H9 (cell line): ENCODE measurements at regions not wholly inside any gene's neighbourhood (a gene's known extent, or its start where the extent isn't known, plus 50 kb on each side); places are given as distances from the start of the nearest gene placed in this dataset.

Source experiments
- DNase-seq: peaks from one replicate; pipeline ENCODE4 v3.0.0-alpha.2; 2017
- H2AFZ ChIP-seq: one replicate; pipeline ENCODE4 v1.6.1; 2013; ENCODE audit warnings: mild to moderate bottlenecking, low read length, control low read depth, moderate library complexity
- H2AK5ac ChIP-seq: 2 replicates; pipeline ENCODE4 v1.6.1; 2013; ENCODE audit warnings: low read length, control low read depth, mixed read lengths; ENCODE audit not compliant: insufficient read length
- H2BK120ac ChIP-seq: one replicate; pipeline ENCODE4 v1.6.1; 2013; ENCODE audit warnings: low read depth, mild to moderate bottlenecking, low read length, control low read depth, inconsistent platforms; ENCODE audit not compliant: poor library complexity, severe bottlenecking
- H2BK12ac ChIP-seq: 2 replicates; pipeline ENCODE4 v1.6.1; 2013; ENCODE audit warnings: low read length, control low read depth, mixed read lengths, low read depth; ENCODE audit not compliant: insufficient read length
- H2BK15ac ChIP-seq: 2 replicates; pipeline ENCODE4 v1.6.1; 2013; ENCODE audit warnings: low read depth, low read length, control low read depth
- H2BK20ac ChIP-seq: one replicate; pipeline ENCODE4 v1.6.1; 2013; ENCODE audit warnings: low read depth, mild to moderate bottlenecking, low read length, control low read depth, inconsistent platforms; ENCODE audit not compliant: poor library complexity, severe bottlenecking
- H2BK5ac ChIP-seq: 2 replicates; pipeline ENCODE4 v1.6.1; 2013; ENCODE audit warnings: low read length, control low read depth, mixed read lengths; ENCODE audit not compliant: insufficient read length
- H3K14ac ChIP-seq: 2 replicates; pipeline ENCODE4 v1.6.1; 2013; ENCODE audit warnings: low read length, control low read depth; ENCODE audit not compliant: insufficient read depth
- H3K18ac ChIP-seq: 2 replicates; pipeline ENCODE4 v1.6.1; 2013; ENCODE audit warnings: low read depth, mild to moderate bottlenecking, mixed read lengths, low read length, control low read depth; ENCODE audit not compliant: insufficient read length
- H3K23ac ChIP-seq: 2 replicates; pipeline ENCODE4 v1.6.1; 2013; ENCODE audit warnings: low read length, control low read depth, mixed read lengths, low read depth; ENCODE audit not compliant: insufficient read length
- H3K23me2 ChIP-seq: 2 replicates; pipeline ENCODE4 v1.6.1; 2013; ENCODE audit warnings: low read depth, mild to moderate bottlenecking, mixed read lengths, low read length, control low read depth; ENCODE audit not compliant: insufficient read length, poor library complexity, severe bottlenecking
- H3K27ac ChIP-seq: 2 replicates; pipeline ENCODE4 v1.5.1; 2013; ENCODE audit warnings: low read length, control low read depth, mixed read lengths, low read depth; ENCODE audit not compliant: insufficient read length
- H3K27me3 ChIP-seq: 2 replicates; pipeline ENCODE4 v1.6.1; 2013; ENCODE audit warnings: low read length, control low read depth, inconsistent platforms; ENCODE audit not compliant: insufficient read depth
- H3K4ac ChIP-seq: 2 replicates; pipeline ENCODE4 v1.6.1; 2013; ENCODE audit warnings: low read depth, mild to moderate bottlenecking, control low read depth, inconsistent platforms, low read length, moderate library complexity
- H3K4me1 ChIP-seq: 2 replicates; pipeline ENCODE4 v1.6.1; 2013; ENCODE audit warnings: low read length, control low read depth, inconsistent platforms; ENCODE audit not compliant: insufficient read depth
- H3K4me2 ChIP-seq: 2 replicates; pipeline ENCODE4 v1.6.1; 2013; ENCODE audit warnings: low read length, control low read depth, mixed read lengths; ENCODE audit not compliant: insufficient read length, insufficient read depth
- H3K56ac ChIP-seq: 2 replicates; pipeline ENCODE4 v1.6.1; 2013; ENCODE audit warnings: low read depth, mild to moderate bottlenecking, mixed read lengths, low read length, control low read depth; ENCODE audit not compliant: insufficient read length
- H3K79me1 ChIP-seq: 2 replicates; pipeline ENCODE4 v1.6.1; 2013; ENCODE audit warnings: low read depth, mild to moderate bottlenecking, moderate library complexity, low read length, control low read depth, inconsistent platforms; ENCODE audit not compliant: insufficient read depth, poor library complexity, severe bottlenecking
- H3K79me2 ChIP-seq: 2 replicates; pipeline ENCODE4 v1.6.1; 2013; ENCODE audit warnings: low read length, control low read depth, inconsistent platforms; ENCODE audit not compliant: insufficient read depth
- H3K9ac ChIP-seq: 2 replicates; pipeline ENCODE4 v1.6.1; 2013; ENCODE audit warnings: low read length, control low read depth, mixed read lengths; ENCODE audit not compliant: insufficient read length; ENCODE audit errors: extremely low read depth
- H3K9me3 ChIP-seq: one replicate; pipeline ENCODE4 v1.6.1; 2013; ENCODE audit warnings: low read depth, low read length, inconsistent platforms; ENCODE audit not compliant: control insufficient read depth
- H3T11ph ChIP-seq: one replicate; pipeline ENCODE4 v1.6.1; 2013; ENCODE audit warnings: mild to moderate bottlenecking, low read length, control low read depth, inconsistent platforms
- H4K20me1 ChIP-seq: one replicate; pipeline ENCODE4 v1.6.1; 2013; ENCODE audit not compliant: control insufficient read depth, insufficient read length, insufficient read depth
- H4K5ac ChIP-seq: 2 replicates; pipeline ENCODE4 v1.6.1; 2013; ENCODE audit warnings: low read depth, mild to moderate bottlenecking, mixed read lengths, low read length, control low read depth; ENCODE audit not compliant: insufficient read length
- H4K8ac ChIP-seq: replicated peaks from 2 replicates; pipeline ENCODE4 v1.6.1; 2013; ENCODE audit warnings: low read length, control low read depth, mixed read lengths, low read depth; ENCODE audit not compliant: insufficient read length
- H4K91ac ChIP-seq: 2 replicates; pipeline ENCODE4 v1.6.1; 2013; ENCODE audit warnings: low read depth, mild to moderate bottlenecking, moderate library complexity, mixed read lengths, low read length, control low read depth; ENCODE audit not compliant: insufficient read length
- H3K27ac Mint-ChIP-seq, 3 experiments: 2 replicates in 2 of 3; 3 replicates in 1 of 3; pipeline ENCODE4 v1.8.0; 2020 to 2021; ENCODE audit warnings: mixed read lengths in 3 of 3, mild to moderate bottlenecking in 1 of 3, moderate library complexity in 1 of 3
- H3K27me3 Mint-ChIP-seq: 2 replicates; pipeline ENCODE4 v1.8.0; 2021; ENCODE audit warnings: low read depth, mild to moderate bottlenecking, moderate library complexity, mixed read lengths
- H3K36me3 Mint-ChIP-seq, 3 experiments: 2 replicates in 2 of 3; 3 replicates in 1 of 3; pipeline ENCODE4 v1.8.0; 2020 to 2021; ENCODE audit warnings: low read depth in 3 of 3, mixed read lengths in 3 of 3; ENCODE audit not compliant: insufficient read depth in 1 of 3
- H3K4me1 Mint-ChIP-seq, 2 experiments: 2 replicates each; pipeline ENCODE4 v1.8.0; 2020; ENCODE audit warnings: mixed read lengths in 2 of 2
- H3K4me3 Mint-ChIP-seq, 2 experiments: 2 replicates in 1 of 2; 3 replicates in 1 of 2; pipeline ENCODE4 v1.8.0; 2020 to 2021; ENCODE audit warnings: mild to moderate bottlenecking in 2 of 2, mixed read lengths in 2 of 2, moderate library complexity in 1 of 2
- H3K9me3 Mint-ChIP-seq, 2 experiments: 2 replicates in 1 of 2; 3 replicates in 1 of 2; pipeline ENCODE4 v1.8.0; 2020; ENCODE audit warnings: mild to moderate bottlenecking in 2 of 2, mixed read lengths in 2 of 2, moderate library complexity in 1 of 2
- CTCF ChIP-seq: fragments of 200-600 bp; sonication (generic); conservative IDR thresholded peaks from 3 replicates; pipeline ENCODE4 v1.8.0; 2021; ENCODE audit warnings: antibody characterized with exemption, mild to moderate bottlenecking
- WGBS: extraction: QIAGEN DNeasy Blood & Tissue Kit; methylation state at CpG from one replicate; pipeline ENCODE4 v1.1.7; 2013; ENCODE audit warnings: missing lambda C conversion rate, low lambda C conversion rate, mixed read lengths; ENCODE audit not compliant: insufficient read length; ENCODE audit errors: extremely low coverage; 5-methylcytosine and 5-hydroxymethylcytosine counted together

GRCh38 chr4:26113339-26113940, 199.4 kb downstream of the SMIM20 start:
- Histone ChIP-seq H4K8ac (no peak overlapping the region), H4K91ac (no peak overlapping the region), H3K23ac (no peak overlapping the region), H3K23me2 (no peaks in the 10 kb centered on the region), H3K79me2 (no peaks in the 10 kb centered on the region), H4K5ac (no peak overlapping the region), H2BK20ac (no peak overlapping the region), H3K27ac (no peak overlapping the region), H3K4me1 (no peaks in the 10 kb centered on the region), H3K9me3 (peaks cover 17% of the 10 kb centered on the region), H3K9ac (no peak overlapping the region), H3T11ph (no peak overlapping the region), H2AK5ac (no peak overlapping the region), H3K18ac (no peak overlapping the region), H4K20me1 (no peaks in the 10 kb centered on the region), H3K79me1 (no peaks in the 10 kb centered on the region), H2BK12ac (no peak overlapping the region), H2AFZ (no peak overlapping the region), H3K27me3 (no peaks in the 10 kb centered on the region), H3K14ac (no peak overlapping the region), H3K4me2 (no peak overlapping the region), H2BK5ac (no peak overlapping the region), H3K4ac (no peak overlapping the region), H2BK15ac (no peak overlapping the region), H2BK120ac (no peak overlapping the region), H3K56ac (no peak overlapping the region)
- H3K4me1 Mint-ChIP-seq: no peaks in the 10 kb centered on the region
- H3K27ac Mint-ChIP-seq: no peak overlapping the region
- no peak for TF ChIP-seq CTCF
- no peak for DNase-seq
- peaks cover 3% of the 10 kb centered on the region for H3K27me3 Mint-ChIP-seq
- peaks cover 24 to 27% of the 10 kb centered on the region in 2 experiments for H3K9me3 Mint-ChIP-seq
- H3K4me3 Mint-ChIP-seq: no peak overlapping the region
- WGBS: no CpG with 5 or more reads among the region's 4 CpGs
- H3K36me3 Mint-ChIP-seq: peaks cover 3 to 23% (median 15%) of the 10 kb centered on the region in 3 experiments; a peak in 4 of 7 replicates
